OCI-LY7 (cell line): ENCODE measurements at regions not wholly inside any gene's neighbourhood (a gene's known extent, or its start where the extent isn't known, plus 50 kb on each side); places are given as distances from the start of the nearest gene placed in this dataset.

ENCODE experiments used
- EZH2phosphoT487 ChIP-seq: fragments of 200-600 bp; sonication (generic); IDR thresholded peaks from 2 replicates; pipeline ENCODE4 v1.6.1; 2018; ENCODE audit warnings: low read depth, borderline replicate concordance, mild to moderate bottlenecking, mixed run types, antibody characterized with exemption, low read length, moderate library complexity, mixed read lengths
- TF ChIP-seq, protein P1 (sequence below): fragments of 200-600 bp; sonication (generic); conservative IDR thresholded peaks from 2 replicates; pipeline ENCODE4 v1.5.1; 2014; ENCODE audit warnings: mild to moderate bottlenecking, antibody characterized with exemption, low read length, moderate library complexity, mixed read lengths

DNA sequence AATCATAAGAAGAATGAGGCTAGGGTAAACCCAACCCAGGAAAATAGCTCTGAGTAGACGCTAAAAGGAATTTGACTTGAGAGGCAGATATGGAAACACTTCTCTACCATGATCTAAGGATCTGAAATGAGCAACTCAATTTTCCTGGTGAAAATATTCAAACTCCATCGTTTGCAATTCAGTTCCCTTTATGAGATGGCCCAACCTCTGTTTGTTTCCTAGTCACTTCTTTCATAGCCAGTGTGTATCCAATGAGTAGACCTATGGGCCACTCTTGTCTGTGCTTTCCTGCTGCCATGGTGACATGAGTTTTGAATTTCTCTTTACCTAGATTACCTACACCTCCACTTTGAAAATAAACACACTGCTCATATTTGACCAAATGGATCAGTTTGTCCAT, 176.2 kb upstream of the GPRIN3 start:
- TF ChIP-seq, protein P1, sequence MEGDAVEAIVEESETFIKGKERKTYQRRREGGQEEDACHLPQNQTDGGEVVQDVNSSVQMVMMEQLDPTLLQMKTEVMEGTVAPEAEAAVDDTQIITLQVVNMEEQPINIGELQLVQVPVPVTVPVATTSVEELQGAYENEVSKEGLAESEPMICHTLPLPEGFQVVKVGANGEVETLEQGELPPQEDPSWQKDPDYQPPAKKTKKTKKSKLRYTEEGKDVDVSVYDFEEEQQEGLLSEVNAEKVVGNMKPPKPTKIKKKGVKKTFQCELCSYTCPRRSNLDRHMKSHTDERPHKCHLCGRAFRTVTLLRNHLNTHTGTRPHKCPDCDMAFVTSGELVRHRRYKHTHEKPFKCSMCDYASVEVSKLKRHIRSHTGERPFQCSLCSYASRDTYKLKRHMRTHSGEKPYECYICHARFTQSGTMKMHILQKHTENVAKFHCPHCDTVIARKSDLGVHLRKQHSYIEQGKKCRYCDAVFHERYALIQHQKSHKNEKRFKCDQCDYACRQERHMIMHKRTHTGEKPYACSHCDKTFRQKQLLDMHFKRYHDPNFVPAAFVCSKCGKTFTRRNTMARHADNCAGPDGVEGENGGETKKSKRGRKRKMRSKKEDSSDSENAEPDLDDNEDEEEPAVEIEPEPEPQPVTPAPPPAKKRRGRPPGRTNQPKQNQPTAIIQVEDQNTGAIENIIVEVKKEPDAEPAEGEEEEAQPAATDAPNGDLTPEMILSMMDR = no peak
- no peak for TF ChIP-seq EZH2phosphoT487
